Sigmoid colon (tissue), 6 donors: ENCODE measurements at regions not wholly inside any gene's neighbourhood (a gene's known extent, or its start where the extent isn't known, plus 50 kb on each side); places are given as distances from the start of the nearest gene placed in this dataset.

Experiments used
- DNase-seq: peaks from one replicate; pipeline ENCODE4 v3.0.0-alpha.2; 2019
- H3K27ac ChIP-seq, 4 donors: fragments of 200-600 bp; sonication (generic); one replicate each; pipeline ENCODE4 v1.5.1; 2016 to 2019; ENCODE audit warnings: mild to moderate bottlenecking in 1 of 4
- H3K27me3 ChIP-seq, 3 donors: fragments of 200-600 bp; sonication (generic); one replicate each; pipeline ENCODE4 v1.5.1; 2019; ENCODE audit warnings: mild to moderate bottlenecking in 1 of 3
- H3K36me3 ChIP-seq, 4 donors: fragments of 200-600 bp; sonication (generic); one replicate each; pipeline ENCODE4 v1.5.1; 2016 to 2019
- H3K4me1 ChIP-seq, 4 donors: fragments of 200-600 bp; sonication (generic); one replicate each; pipeline ENCODE4 v1.5.1; 2017 to 2019
- H3K4me3 ChIP-seq, 4 donors: fragments of 200-600 bp; sonication (generic); one replicate each; pipeline ENCODE4 v1.5.1; 2017 to 2019; ENCODE audit warnings: mild to moderate bottlenecking in 2 of 4, moderate library complexity in 1 of 4
- H3K9me3 ChIP-seq, 4 donors: fragments of 200-600 bp in 3 of 4; sonication (generic) in 3 of 4; one replicate each; pipeline versions ENCODE4 v1.5.1 to v1.6.1; 2013 to 2019
- EP300 ChIP-seq, 4 donors: sonication (generic); formaldehyde crosslinking; IDR thresholded peaks; one replicate each; pipeline ENCODE4 v1.6.1; 2017; ENCODE audit warnings: antibody characterized with exemption in 4 of 4
- POLR2A ChIP-seq, 2 donors: fragments of 450-650 bp; IDR thresholded peaks; one replicate each; pipeline ENCODE4 v1.6.1; 2016; ENCODE audit warnings: antibody characterized with exemption in 2 of 2, mild to moderate bottlenecking in 2 of 2, moderate library complexity in 2 of 2
- POLR2AphosphoS5 ChIP-seq, 4 donors: sonication (generic); formaldehyde crosslinking; IDR thresholded peaks; one replicate each; pipeline ENCODE4 v1.6.1; 2017; ENCODE audit warnings: antibody characterized with exemption in 4 of 4
- WGBS, 2 donors: extraction: QIAGEN DNeasy Blood & Tissue Kit; methylation state at CpG; one replicate each; pipeline ENCODE4 v1.1.7; 2013; 5-methylcytosine and 5-hydroxymethylcytosine counted together
- intact Hi-C: fragments of 100-400 bp; cut with DNase I; formaldehyde crosslinking; loops from one replicate; pipeline ENCODE4 v1.15.1; 2023
- TF ChIP-seq, protein P1 (sequence below), 4 experiments: fragments of 450-650 bp in 3 of 4; fragments of 200-600 bp in 1 of 4; IDR thresholded peaks; one replicate each; pipeline ENCODE4 v1.5.1; 2016 to 2019; ENCODE audit warnings: antibody characterized with exemption in 4 of 4, mild to moderate bottlenecking in 3 of 4, moderate library complexity in 2 of 4
- donor health status: healthy with polysubstance abuse.
- donor health status: healthy.

DNA sequence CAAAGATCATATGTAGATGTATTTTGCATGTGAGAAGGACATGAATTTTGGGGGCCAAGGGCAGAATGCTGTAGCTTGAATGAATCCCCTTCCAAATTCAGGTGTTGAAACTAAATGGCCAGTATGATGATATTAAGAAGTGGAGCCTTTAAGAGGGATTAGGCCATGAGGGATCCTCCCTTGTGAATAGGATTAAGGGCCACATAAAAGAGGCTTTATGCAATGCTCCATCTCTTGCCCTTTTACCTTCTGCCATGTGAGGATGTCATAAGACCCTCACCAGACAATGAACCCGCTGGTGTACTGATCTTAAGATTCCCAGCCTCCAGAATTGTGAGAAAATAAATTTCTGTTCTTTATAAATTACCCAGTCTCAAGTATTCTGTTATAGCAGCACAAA, 206.1 kb downstream of the YTHDC2 start:
- H3K4me1 ChIP-seq = peaks cover 0 to 12% (median 2%) of the 10 kb centered on the region in 4 donors
- no peak for DNase-seq
- intact Hi-C loops = no loop called here
- peaks cover 0 to 3% (median 0%) of the 10 kb centered on the region in 4 donors for H3K9me3 ChIP-seq
- no peak for TF ChIP-seq EP300 (IDR thresholded peaks at IDR 0.05)
- 42 to 74% methylated on average over 1 of the region's 1 CpG for WGBS, 2 donors
- no peaks in the 10 kb centered on the region for H3K27me3 ChIP-seq
- H3K4me3 ChIP-seq = no peak overlapping the region
- H3K27ac ChIP-seq = no peak overlapping the region
- no peaks in the 10 kb centered on the region for H3K36me3 ChIP-seq

DNA sequence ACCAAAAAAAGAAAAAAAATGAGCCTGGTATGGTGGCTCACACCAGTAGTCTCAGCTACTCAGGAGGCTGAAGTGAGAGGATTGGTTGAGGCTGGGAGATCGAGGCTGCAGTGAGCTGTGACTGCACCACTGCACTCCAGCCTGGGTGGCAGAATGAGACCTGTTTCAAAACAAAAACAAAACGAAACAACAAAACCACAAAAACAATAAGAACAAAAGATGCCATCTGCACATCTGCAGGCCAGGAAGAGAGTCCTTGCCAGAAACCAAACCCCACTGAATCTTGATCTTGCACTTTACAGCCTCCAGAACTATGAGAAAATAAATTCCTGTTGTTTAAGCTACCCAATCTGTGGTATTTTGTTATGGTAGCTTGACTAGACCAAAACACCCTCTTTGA, 207.7 kb downstream of the YTHDC2 start:
- DNase-seq = no peak
- Histone ChIP-seq H3K4me1 (peaks cover 0 to 12% (median 2%) of the 10 kb centered on the region in 4 donors), H3K36me3 (no peaks in the 10 kb centered on the region), H3K4me3 (no peak overlapping the region), H3K27ac (no peak overlapping the region), H3K27me3 (no peaks in the 10 kb centered on the region), H3K9me3 (peaks cover 0 to 3% (median 0%) of the 10 kb centered on the region in 4 donors)
- intact Hi-C loops = no loop called here
- no peak for TF ChIP-seq EP300 (IDR thresholded peaks at IDR 0.05)
- 37 to 56% methylated on average over 2 of the region's 2 CpGs for WGBS, 2 donors

DNA sequence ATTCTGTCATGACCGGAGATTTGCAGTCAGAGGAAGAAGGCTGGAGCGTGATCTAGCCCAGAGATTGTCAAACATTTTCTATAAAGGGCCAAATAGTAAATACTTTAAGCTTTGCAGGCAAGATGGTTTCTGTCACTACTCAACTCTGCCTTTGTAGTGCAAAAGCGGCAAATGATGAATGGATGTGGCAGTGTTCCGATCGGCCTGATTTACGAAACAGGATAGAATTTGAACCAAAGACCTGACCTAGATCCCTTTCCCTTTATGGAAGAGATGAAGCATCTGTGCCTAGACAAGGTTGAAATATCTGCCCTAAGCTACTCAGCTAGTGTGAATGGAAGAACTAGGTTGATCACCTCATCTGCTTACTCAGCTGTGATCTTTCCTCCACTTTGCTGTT, 209.5 kb downstream of the YTHDC2 start:
- H3K9me3 ChIP-seq = no peaks in the 10 kb centered on the region
- intact Hi-C loops = no loop called here
- no peak for TF ChIP-seq POLR2A (IDR thresholded peaks at IDR 0.05)
- peak in 1 of 4 donors; percentile 40 for TF ChIP-seq EP300 (IDR thresholded peaks at IDR 0.05)
- peak; percentile 58 to 88 (median 75) for TF ChIP-seq POLR2AphosphoS5 (IDR thresholded peaks at IDR 0.05)
- TF ChIP-seq, protein P1, sequence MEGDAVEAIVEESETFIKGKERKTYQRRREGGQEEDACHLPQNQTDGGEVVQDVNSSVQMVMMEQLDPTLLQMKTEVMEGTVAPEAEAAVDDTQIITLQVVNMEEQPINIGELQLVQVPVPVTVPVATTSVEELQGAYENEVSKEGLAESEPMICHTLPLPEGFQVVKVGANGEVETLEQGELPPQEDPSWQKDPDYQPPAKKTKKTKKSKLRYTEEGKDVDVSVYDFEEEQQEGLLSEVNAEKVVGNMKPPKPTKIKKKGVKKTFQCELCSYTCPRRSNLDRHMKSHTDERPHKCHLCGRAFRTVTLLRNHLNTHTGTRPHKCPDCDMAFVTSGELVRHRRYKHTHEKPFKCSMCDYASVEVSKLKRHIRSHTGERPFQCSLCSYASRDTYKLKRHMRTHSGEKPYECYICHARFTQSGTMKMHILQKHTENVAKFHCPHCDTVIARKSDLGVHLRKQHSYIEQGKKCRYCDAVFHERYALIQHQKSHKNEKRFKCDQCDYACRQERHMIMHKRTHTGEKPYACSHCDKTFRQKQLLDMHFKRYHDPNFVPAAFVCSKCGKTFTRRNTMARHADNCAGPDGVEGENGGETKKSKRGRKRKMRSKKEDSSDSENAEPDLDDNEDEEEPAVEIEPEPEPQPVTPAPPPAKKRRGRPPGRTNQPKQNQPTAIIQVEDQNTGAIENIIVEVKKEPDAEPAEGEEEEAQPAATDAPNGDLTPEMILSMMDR (IDR thresholded peaks at IDR 0.05) = no peak
- H3K4me3 ChIP-seq = no peak overlapping the region
- 69 to 83% methylated on average over 6 of the region's 6 CpGs for WGBS, 2 donors
- no peak for DNase-seq
- H3K36me3 ChIP-seq = no peaks in the 10 kb centered on the region
- no peak overlapping the region for H3K27ac ChIP-seq
- no peaks in the 10 kb centered on the region for H3K27me3 ChIP-seq
- peaks cover 0 to 12% (median 2%) of the 10 kb centered on the region in 4 donors for H3K4me1 ChIP-seq

DNA sequence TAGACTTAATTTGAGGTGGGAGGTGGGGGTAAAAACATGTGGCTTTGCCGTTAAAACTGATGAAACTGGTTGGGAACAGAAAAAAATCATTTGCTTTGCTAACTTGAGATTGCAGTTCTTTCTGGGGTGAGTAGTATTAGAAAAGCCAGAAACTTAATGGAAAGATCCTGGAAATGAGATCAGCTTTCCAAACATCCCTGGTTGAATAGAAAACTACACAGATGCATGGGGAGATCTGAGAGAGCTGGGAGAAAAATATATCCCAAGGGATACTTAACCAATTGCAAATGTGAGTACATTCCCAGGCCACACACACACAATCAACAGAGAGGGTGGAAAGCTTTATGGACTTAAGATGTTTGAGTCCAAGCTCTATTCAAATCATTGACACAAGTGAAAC, 222.3 kb downstream of the YTHDC2 start:
- no peak for DNase-seq
- Histone ChIP-seq H3K27ac (no peak overlapping the region), H3K4me3 (no peak overlapping the region), H3K4me1 (no peaks in the 10 kb centered on the region), H3K36me3 (no peaks in the 10 kb centered on the region), H3K27me3 (no peaks in the 10 kb centered on the region), H3K9me3 (no peaks in the 10 kb centered on the region)
- TF ChIP-seq EP300 (IDR thresholded peaks at IDR 0.05) (no peak), POLR2AphosphoS5 (IDR thresholded peaks at IDR 0.05) (no peak), POLR2A (IDR thresholded peaks at IDR 0.05) (no peak)
- TF ChIP-seq, protein P1 (IDR thresholded peaks at IDR 0.05) = no peak
- intact Hi-C loops = no loop called here
- 77 to 79% methylated on average over 1 of the region's 1 CpG for WGBS, 2 donors

DNA sequence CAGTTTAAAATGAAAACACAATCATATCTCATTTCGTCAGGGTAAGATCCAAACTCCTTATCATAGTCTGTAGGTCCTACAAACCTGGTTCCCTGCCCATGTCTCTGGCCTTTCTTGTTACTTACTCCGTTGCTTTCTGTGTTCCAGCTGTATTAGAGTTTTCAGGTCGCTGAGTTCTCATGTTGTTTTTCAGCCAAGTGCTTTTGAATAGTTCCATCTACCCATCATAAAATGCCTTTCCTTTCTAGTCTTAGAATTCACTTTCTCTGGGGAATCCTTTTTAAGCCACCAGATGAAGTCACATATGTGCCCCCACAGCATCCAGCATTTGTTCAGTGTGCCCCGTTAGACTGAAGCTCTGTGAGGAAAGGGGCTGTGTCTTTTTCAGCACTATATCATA, 228.7 kb downstream of the YTHDC2 start:
- H3K27ac ChIP-seq = no peak overlapping the region
- DNase-seq = no peak
- no peaks in the 10 kb centered on the region for H3K9me3 ChIP-seq
- no peaks in the 10 kb centered on the region for H3K27me3 ChIP-seq
- TF ChIP-seq POLR2A (IDR thresholded peaks at IDR 0.05) (no peak), EP300 (IDR thresholded peaks at IDR 0.05) (no peak), POLR2AphosphoS5 (IDR thresholded peaks at IDR 0.05) (no peak)
- TF ChIP-seq, protein P1 (IDR thresholded peaks at IDR 0.05) = no peak
- no peaks in the 10 kb centered on the region for H3K36me3 ChIP-seq
- intact Hi-C loops = no loop called here
- H3K4me1 ChIP-seq = no peaks in the 10 kb centered on the region
- H3K4me3 ChIP-seq = no peak overlapping the region
- 69 to 71% methylated on average over 4 of the region's 4 CpGs for WGBS, 2 donors

DNA sequence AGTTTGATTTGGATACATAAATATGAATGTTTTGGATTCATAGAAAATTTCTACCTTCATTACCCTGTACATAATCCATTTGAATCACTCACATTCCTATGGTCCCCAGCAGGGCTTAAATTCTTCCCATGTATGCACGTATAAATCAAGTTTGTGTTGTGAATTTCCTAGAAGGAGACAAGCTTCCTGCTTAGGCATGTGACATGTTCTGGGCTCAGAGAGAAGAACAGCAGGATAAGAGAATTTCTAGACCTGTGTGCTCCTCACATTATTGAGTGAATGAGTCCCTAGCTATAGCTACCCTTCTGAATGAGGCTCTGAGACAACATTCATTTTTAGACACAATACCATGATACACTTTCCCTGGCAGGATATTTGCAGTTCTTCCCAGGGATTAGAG, 229.1 kb downstream of the YTHDC2 start:
- Histone ChIP-seq H3K27ac (no peak overlapping the region), H3K27me3 (no peaks in the 10 kb centered on the region), H3K4me1 (no peaks in the 10 kb centered on the region), H3K9me3 (no peaks in the 10 kb centered on the region), H3K36me3 (no peaks in the 10 kb centered on the region), H3K4me3 (no peak overlapping the region)
- intact Hi-C loops = no loop called here
- WGBS, 2 donors = 0 to 2% methylated on average over 1 of the region's 1 CpG
- no peak for DNase-seq
- TF ChIP-seq POLR2A (IDR thresholded peaks at IDR 0.05) (no peak), POLR2AphosphoS5 (IDR thresholded peaks at IDR 0.05) (no peak), EP300 (IDR thresholded peaks at IDR 0.05) (no peak)
- TF ChIP-seq, protein P1 (IDR thresholded peaks at IDR 0.05) = no peak
